HCT116 (cell line): ENCODE measurements at regions not wholly inside any gene's neighbourhood (a gene's known extent, or its start where the extent isn't known, plus 50 kb on each side); places are given as distances from the start of the nearest gene placed in this dataset.

Experiments
- ATAC-seq: fragments of 200-7000 bp; cut with Tn5 transposase; 2 replicates; pipeline ENCODE4 v1.9.1; 2020; ENCODE audit warnings: mild to moderate bottlenecking, moderate library complexity
- BruUV-seq: library from RNA; stranded (reverse); fragments of 400-500 nt; replicated peaks from 2 replicates; lab custom pipeline; 2021; lab: Mats Ljungman, UMichigan
- CTCF ChIA-PET: fragments of 300-600 bp; sonication (Branson Sonifier 250); formaldehyde crosslinking; loops from one replicate; lab custom pipeline; 2021; ENCODE audit warnings: antibody characterized with exemption; lab: Charles Lee
- POLR2A ChIA-PET: fragments of 300-600, 350-600 bp; sonication (Branson Sonifier 250); formaldehyde crosslinking; loops from one replicate; lab custom pipeline; 2021; ENCODE audit warnings: antibody characterized with exemption; lab: Charles Lee
- RAD21 ChIA-PET, 2 experiments: fragments of 300-600 bp; sonication (Branson Sonifier 250); formaldehyde crosslinking; loops; one replicate each; lab custom pipeline; 2023; ENCODE audit warnings: low total read pairs in 2 of 2; ENCODE audit not compliant: uncharacterized antibody in 2 of 2, unreplicated experiment in 2 of 2, low non-redundant PET in 1 of 2; lab: Charles Lee
- DNase-seq: peaks from one replicate; pipeline ENCODE4 v3.0.0-alpha.2; 2010; ENCODE audit warnings: low read depth, low spot score
- H2AFZ ChIP-seq: fragments of 200-600 bp; shearing (Covaris generic), sonication (generic); 2 replicates; pipeline ENCODE4 v1.6.1; 2017; ENCODE audit warnings: low read depth, mixed run types, mixed read lengths, antibody characterized with exemption, low read length; ENCODE audit not compliant: poor library complexity, severe bottlenecking
- H3K27ac ChIP-seq: 2 replicates; pipeline ENCODE4 v1.5.1; 2012; ENCODE audit warnings: low read depth, low read length
- H3K27me3 ChIP-seq: fragments of 200-600 bp; sonication (generic); 2 replicates; pipeline ENCODE4 v1.6.1; 2016; ENCODE audit warnings: mixed run types, low read length, mixed read lengths; ENCODE audit not compliant: insufficient read depth
- H3K36me3 ChIP-seq, 2 experiments: fragments of 200-500 bp in 1 of 2; fragments of 200-600 bp in 1 of 2; sonication (Bioruptor generic) in 1 of 2; sonication (generic) in 1 of 2; 2 replicates each; pipeline versions ENCODE4 v1.5.1 to v1.6.1; 2014 to 2016; ENCODE audit warnings: low read length in 2 of 2, inconsistent platforms in 1 of 2, mixed read lengths in 1 of 2, mixed run types in 1 of 2; ENCODE audit not compliant: insufficient read depth in 2 of 2, control insufficient read depth in 1 of 2
- H3K4me1 ChIP-seq, 2 experiments: fragments of 200-600 bp in 1 of 2; sonication (generic) in 1 of 2; 2 replicates each; pipeline versions ENCODE4 v1.5.1 to v1.6.1; 2012 to 2017; ENCODE audit warnings: low read length in 2 of 2, inconsistent platforms in 1 of 2, mild to moderate bottlenecking in 1 of 2, mixed read lengths in 1 of 2, mixed run types in 1 of 2, moderate library complexity in 1 of 2; ENCODE audit not compliant: insufficient read depth in 2 of 2, control insufficient read depth in 1 of 2
- H3K4me2 ChIP-seq: fragments of 200-600 bp; sonication (generic); 2 replicates; pipeline ENCODE4 v1.6.1; 2017; ENCODE audit warnings: mixed run types, low read length, mixed read lengths
- H3K4me3 ChIP-seq, 2 experiments: fragments of 200-600 bp in 1 of 2; sonication (generic) in 1 of 2; replicated peaks in 1 of 2; 2 replicates each; pipeline ENCODE4 v1.5.1; 2011 to 2016; ENCODE audit warnings: low read length in 2 of 2, control low read depth in 1 of 2, low read depth in 1 of 2, mild to moderate bottlenecking in 1 of 2, mixed read lengths in 1 of 2, mixed run types in 1 of 2
- H3K79me2 ChIP-seq: fragments of 200-600 bp; sonication (generic); 2 replicates; pipeline ENCODE4 v1.6.1; 2017; ENCODE audit warnings: mild to moderate bottlenecking, mixed run types, low read length, moderate library complexity, mixed read lengths; ENCODE audit not compliant: insufficient read depth
- H3K9ac ChIP-seq: fragments of 200-600 bp; sonication (generic); 2 replicates; pipeline ENCODE4 v1.6.1; 2016; ENCODE audit warnings: low read length, mixed read lengths
- H3K9me2 ChIP-seq: fragments of 200-600 bp; sonication (generic), shearing (Covaris generic); 2 replicates; pipeline ENCODE4 v1.6.1; 2017; ENCODE audit warnings: mixed run types, mild to moderate bottlenecking, moderate library complexity; ENCODE audit not compliant: insufficient read depth
- H3K9me3 ChIP-seq, 2 experiments: fragments of 200-500 bp in 1 of 2; fragments of 200-600 bp in 1 of 2; sonication (Bioruptor generic) in 1 of 2; sonication (generic) in 1 of 2; 2 replicates each; pipeline ENCODE4 v1.6.1; 2014 to 2017; ENCODE audit warnings: low read length in 2 of 2, mixed read lengths in 2 of 2, inconsistent platforms in 1 of 2, low read depth in 1 of 2, mild to moderate bottlenecking in 1 of 2, mixed run types in 1 of 2, moderate library complexity in 1 of 2; ENCODE audit not compliant: control insufficient read depth in 1 of 2, insufficient read depth in 1 of 2
- H4K20me1 ChIP-seq: fragments of 200-600 bp; sonication (generic), shearing (Covaris generic); 2 replicates; pipeline ENCODE4 v1.6.1; 2017; ENCODE audit warnings: mixed run types, mild to moderate bottlenecking, moderate library complexity; ENCODE audit not compliant: insufficient read depth
- ATF3 ChIP-seq: IDR thresholded peaks from 2 replicates; pipeline ENCODE4 v1.6.1; 2012
- EZH2phosphoT487 ChIP-seq: fragments of 200-600 bp; IDR thresholded peaks from 2 replicates; pipeline ENCODE4 v1.6.1; 2018; ENCODE audit warnings: antibody characterized with exemption, borderline replicate concordance
- FOSL1 ChIP-seq: IDR thresholded peaks from 2 replicates; pipeline ENCODE4 v1.6.1; 2012; ENCODE audit warnings: low read depth
- SIN3A ChIP-seq: IDR thresholded peaks from 2 replicates; pipeline ENCODE4 v1.6.1; 2012; ENCODE audit warnings: low read depth
- SP1 ChIP-seq: IDR thresholded peaks from 2 replicates; pipeline ENCODE4 v1.6.1; 2012; ENCODE audit warnings: low read depth
- SRF ChIP-seq: IDR thresholded peaks from 2 replicates; pipeline ENCODE4 v1.6.1; 2012; ENCODE audit warnings: low read depth
- TCF7L2 ChIP-seq: IDR thresholded peaks from 2 replicates; pipeline ENCODE4 v1.7.0; 2011; ENCODE audit warnings: borderline replicate concordance, inconsistent platforms; ENCODE audit not compliant: insufficient read depth, insufficient read length; ENCODE audit errors: extremely low read depth
- YY1 ChIP-seq: IDR thresholded peaks from 2 replicates; pipeline ENCODE4 v1.6.1; 2011; ENCODE audit warnings: low read length, low read depth, moderate library complexity, mild to moderate bottlenecking; ENCODE audit not compliant: insufficient replicate concordance; ENCODE audit errors: extremely low read depth
- ZFX ChIP-seq: fragments of 450-650 bp; IDR thresholded peaks from 2 replicates; pipeline ENCODE4 v1.6.1; 2017
- ZNF274 ChIP-seq: fragments of 200-500 bp; sonication (Bioruptor generic); IDR thresholded peaks from 2 replicates; pipeline ENCODE4 v1.6.1; 2014; ENCODE audit warnings: mild to moderate bottlenecking, low read depth, low read length, inconsistent platforms
- intact Hi-C: fragments of 100-400 bp; cut with micrococcal nuclease; formaldehyde crosslinking; loops from 2 replicates; pipeline ENCODE4 v1.10.0; 2022
- TF ChIP-seq, protein P1 (sequence below), 3 experiments: fragments of 200-600 bp in 1 of 3; sonication (generic) in 1 of 3; IDR thresholded peaks in 2 of 3; conservative IDR thresholded peaks in 1 of 3; 2 replicates each; pipeline ENCODE4 v1.5.1; 2012 to 2017; ENCODE audit warnings: low read depth in 2 of 3, low read length in 2 of 3, antibody characterized with exemption in 1 of 3, borderline replicate concordance in 1 of 3, control low read depth in 1 of 3, mild to moderate bottlenecking in 1 of 3, mixed read lengths in 1 of 3, mixed run types in 1 of 3, moderate library complexity in 1 of 3; ENCODE audit not compliant: insufficient read depth in 1 of 3
- TF ChIP-seq, protein P2 (sequence below): IDR thresholded peaks from 2 replicates; pipeline ENCODE4 v1.6.1; 2012; ENCODE audit warnings: low read depth

- TF ChIP-seq EZH2phosphoT487 (no peak), SIN3A (no peak)
Observed at GRCh38 chr2:215854008-215854407, 159.3 kb downstream of the MREG start (continued).

- H3K9ac ChIP-seq = no peak overlapping the region
- no peaks in the 10 kb centered on the region for H3K9me2 ChIP-seq
- no peaks in the 10 kb centered on the region for H3K36me3 ChIP-seq
- intact Hi-C loops = no loop called here
- TF ChIP-seq ATF3 (no peak), ZFX (no peak), ZNF274 (no peak), SP1 (no peak), SRF (no peak), FOSL1 (no peak), YY1 (no peak), TCF7L2 (no peak), SIN3A (no peak)
- TF ChIP-seq, protein P1, sequence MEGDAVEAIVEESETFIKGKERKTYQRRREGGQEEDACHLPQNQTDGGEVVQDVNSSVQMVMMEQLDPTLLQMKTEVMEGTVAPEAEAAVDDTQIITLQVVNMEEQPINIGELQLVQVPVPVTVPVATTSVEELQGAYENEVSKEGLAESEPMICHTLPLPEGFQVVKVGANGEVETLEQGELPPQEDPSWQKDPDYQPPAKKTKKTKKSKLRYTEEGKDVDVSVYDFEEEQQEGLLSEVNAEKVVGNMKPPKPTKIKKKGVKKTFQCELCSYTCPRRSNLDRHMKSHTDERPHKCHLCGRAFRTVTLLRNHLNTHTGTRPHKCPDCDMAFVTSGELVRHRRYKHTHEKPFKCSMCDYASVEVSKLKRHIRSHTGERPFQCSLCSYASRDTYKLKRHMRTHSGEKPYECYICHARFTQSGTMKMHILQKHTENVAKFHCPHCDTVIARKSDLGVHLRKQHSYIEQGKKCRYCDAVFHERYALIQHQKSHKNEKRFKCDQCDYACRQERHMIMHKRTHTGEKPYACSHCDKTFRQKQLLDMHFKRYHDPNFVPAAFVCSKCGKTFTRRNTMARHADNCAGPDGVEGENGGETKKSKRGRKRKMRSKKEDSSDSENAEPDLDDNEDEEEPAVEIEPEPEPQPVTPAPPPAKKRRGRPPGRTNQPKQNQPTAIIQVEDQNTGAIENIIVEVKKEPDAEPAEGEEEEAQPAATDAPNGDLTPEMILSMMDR (IDR thresholded peaks at IDR 0.05 in 2 of 3, conservative IDR thresholded peaks at IDR 0.05 in 1 of 3; ENCODE audit: borderline replicate concordance in 1 of 3, insufficient read depth in 1 of 3, low read depth in 2 of 3, low read length in 2 of 3) = no peak
- TF ChIP-seq, protein P2, sequence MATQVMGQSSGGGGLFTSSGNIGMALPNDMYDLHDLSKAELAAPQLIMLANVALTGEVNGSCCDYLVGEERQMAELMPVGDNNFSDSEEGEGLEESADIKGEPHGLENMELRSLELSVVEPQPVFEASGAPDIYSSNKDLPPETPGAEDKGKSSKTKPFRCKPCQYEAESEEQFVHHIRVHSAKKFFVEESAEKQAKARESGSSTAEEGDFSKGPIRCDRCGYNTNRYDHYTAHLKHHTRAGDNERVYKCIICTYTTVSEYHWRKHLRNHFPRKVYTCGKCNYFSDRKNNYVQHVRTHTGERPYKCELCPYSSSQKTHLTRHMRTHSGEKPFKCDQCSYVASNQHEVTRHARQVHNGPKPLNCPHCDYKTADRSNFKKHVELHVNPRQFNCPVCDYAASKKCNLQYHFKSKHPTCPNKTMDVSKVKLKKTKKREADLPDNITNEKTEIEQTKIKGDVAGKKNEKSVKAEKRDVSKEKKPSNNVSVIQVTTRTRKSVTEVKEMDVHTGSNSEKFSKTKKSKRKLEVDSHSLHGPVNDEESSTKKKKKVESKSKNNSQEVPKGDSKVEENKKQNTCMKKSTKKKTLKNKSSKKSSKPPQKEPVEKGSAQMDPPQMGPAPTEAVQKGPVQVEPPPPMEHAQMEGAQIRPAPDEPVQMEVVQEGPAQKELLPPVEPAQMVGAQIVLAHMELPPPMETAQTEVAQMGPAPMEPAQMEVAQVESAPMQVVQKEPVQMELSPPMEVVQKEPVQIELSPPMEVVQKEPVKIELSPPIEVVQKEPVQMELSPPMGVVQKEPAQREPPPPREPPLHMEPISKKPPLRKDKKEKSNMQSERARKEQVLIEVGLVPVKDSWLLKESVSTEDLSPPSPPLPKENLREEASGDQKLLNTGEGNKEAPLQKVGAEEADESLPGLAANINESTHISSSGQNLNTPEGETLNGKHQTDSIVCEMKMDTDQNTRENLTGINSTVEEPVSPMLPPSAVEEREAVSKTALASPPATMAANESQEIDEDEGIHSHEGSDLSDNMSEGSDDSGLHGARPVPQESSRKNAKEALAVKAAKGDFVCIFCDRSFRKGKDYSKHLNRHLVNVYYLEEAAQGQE = no peak
- ChIA-PET RAD21 (no interaction called here), POLR2A (no interaction called here), CTCF (no interaction called here)
- no peak overlapping the region for H3K4me3 ChIP-seq
- no peaks in the 10 kb centered on the region for H3K4me1 ChIP-seq
- BruUV-seq = no TSS peak
- no peak for ATAC-seq
- no peaks in the 10 kb centered on the region for H4K20me1 ChIP-seq
- H3K4me2 ChIP-seq = no peak overlapping the region
- no peaks in the 10 kb centered on the region for H3K9me3 ChIP-seq
- no peak overlapping the region for H3K27ac ChIP-seq
- H3K79me2 ChIP-seq = no peaks in the 10 kb centered on the region
- no peaks in the 10 kb centered on the region for H3K27me3 ChIP-seq
- no peak overlapping the region for H2AFZ ChIP-seq
- no peak for DNase-seq
Observed at GRCh38 chr2:215851696-215852095, 161.7 kb downstream of the MREG start.
